Activated naive CD8-positive, alpha-beta T cell treated with anti-CD3 and anti-CD28 coated beads, Interleukin-2, amount 10 ng/mL, durations not matched to agents 7 days and 5 days (primary cell): ENCODE measurements at regions not wholly inside any gene's neighbourhood (a gene's known extent, or its start where the extent isn't known, plus 50 kb on each side); places are given as distances from the start of the nearest gene placed in this dataset.

ENCODE experiments used
- ATAC-seq: fragments of 150-1000 bp; cut with Tn5 transposase; one replicate; pipeline ENCODE4 v1.10.0; 2021; ENCODE audit warnings: low read depth, moderate library complexity
- POLR2A ChIA-PET: fragments of 350-600 bp; sonication (Branson Sonifier 250); formaldehyde crosslinking; loops from one replicate; lab custom pipeline; 2021; ENCODE audit warnings: antibody characterized with exemption; lab: Charles Lee
- DNase-seq: peaks from one replicate; pipeline ENCODE4 v3.0.0; 2021
- H3K27ac Mint-ChIP-seq: one replicate; pipeline ENCODE4 v1.8.0; 2022; ENCODE audit warnings: mild to moderate bottlenecking, mixed read lengths
- H3K27me3 Mint-ChIP-seq: one replicate; pipeline ENCODE4 v1.8.0; 2022; ENCODE audit warnings: mild to moderate bottlenecking, moderate library complexity, mixed read lengths
- H3K36me3 Mint-ChIP-seq: one replicate; pipeline ENCODE4 v1.8.0; 2021; ENCODE audit warnings: mild to moderate bottlenecking, mixed read lengths
- H3K4me1 Mint-ChIP-seq: one replicate; pipeline ENCODE4 v1.8.0; 2021; ENCODE audit warnings: mixed read lengths
- H3K4me3 Mint-ChIP-seq: one replicate; pipeline ENCODE4 v1.8.0; 2022; ENCODE audit warnings: mild to moderate bottlenecking, moderate library complexity, mixed read lengths
- H3K9me3 Mint-ChIP-seq: one replicate; pipeline ENCODE4 v1.8.0; 2021; ENCODE audit warnings: mixed read lengths

DNA sequence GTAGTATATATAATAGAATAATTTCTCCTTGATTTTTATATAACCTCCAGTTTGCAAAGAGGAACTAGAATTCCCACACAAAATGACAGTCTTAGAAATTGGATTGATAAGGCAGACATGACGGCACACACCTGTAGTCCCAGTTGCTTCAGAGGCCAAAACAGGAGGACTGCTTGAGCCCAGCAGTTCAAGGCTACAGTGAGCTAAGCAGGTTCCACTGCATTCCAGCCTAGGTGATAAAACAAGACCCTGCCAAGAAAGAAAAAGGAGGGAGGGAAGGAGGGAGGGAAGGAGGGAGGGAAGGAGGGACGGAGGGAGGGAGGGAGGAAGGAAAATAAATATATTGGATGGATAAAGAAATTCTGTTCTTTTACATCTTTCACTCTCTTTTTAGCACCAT is 77.6 kb upstream of the SASH1 start:
- H3K36me3 Mint-ChIP-seq, result no peaks in the 10 kb centered on the region
- DNase-seq (no peak), ATAC-seq (no peak)
- H3K27ac Mint-ChIP-seq, result no peak overlapping the region
- peaks cover 3% of the 10 kb centered on the region for H3K27me3 Mint-ChIP-seq
- no peaks in the 10 kb centered on the region for H3K9me3 Mint-ChIP-seq
- H3K4me3 Mint-ChIP-seq, result no peak overlapping the region
- POLR2A ChIA-PET, result no interaction called here
- no peaks in the 10 kb centered on the region for H3K4me1 Mint-ChIP-seq

DNA sequence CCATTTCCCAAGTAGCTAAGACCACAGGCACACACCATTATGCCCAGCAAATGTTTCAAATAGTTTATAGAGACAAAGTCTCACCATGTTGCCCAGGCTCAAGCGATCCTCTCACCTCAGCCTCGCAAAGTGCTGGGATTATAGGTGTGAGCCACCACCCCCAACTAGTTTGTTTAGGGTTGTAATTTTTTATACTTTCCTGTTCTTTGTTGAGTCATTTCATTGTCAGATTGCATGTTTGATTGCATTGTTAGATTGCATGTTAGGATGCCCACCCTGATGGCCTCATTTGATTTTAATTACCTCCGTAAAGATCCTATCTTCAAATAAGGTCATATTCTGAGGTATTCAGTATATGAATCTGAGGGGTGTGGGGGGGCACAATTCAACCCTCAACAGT is 73.3 kb upstream of the SASH1 start:
- ATAC-seq, result no peak
- H3K4me3 Mint-ChIP-seq, result no peak overlapping the region
- no peaks in the 10 kb centered on the region for H3K9me3 Mint-ChIP-seq
- POLR2A ChIA-PET, result no interaction called here
- peaks cover 3% of the 10 kb centered on the region for H3K27me3 Mint-ChIP-seq
- no peaks in the 10 kb centered on the region for H3K4me1 Mint-ChIP-seq
- DNase-seq, result no peak
- no peaks in the 10 kb centered on the region for H3K36me3 Mint-ChIP-seq
- H3K27ac Mint-ChIP-seq, result no peak overlapping the region

DNA sequence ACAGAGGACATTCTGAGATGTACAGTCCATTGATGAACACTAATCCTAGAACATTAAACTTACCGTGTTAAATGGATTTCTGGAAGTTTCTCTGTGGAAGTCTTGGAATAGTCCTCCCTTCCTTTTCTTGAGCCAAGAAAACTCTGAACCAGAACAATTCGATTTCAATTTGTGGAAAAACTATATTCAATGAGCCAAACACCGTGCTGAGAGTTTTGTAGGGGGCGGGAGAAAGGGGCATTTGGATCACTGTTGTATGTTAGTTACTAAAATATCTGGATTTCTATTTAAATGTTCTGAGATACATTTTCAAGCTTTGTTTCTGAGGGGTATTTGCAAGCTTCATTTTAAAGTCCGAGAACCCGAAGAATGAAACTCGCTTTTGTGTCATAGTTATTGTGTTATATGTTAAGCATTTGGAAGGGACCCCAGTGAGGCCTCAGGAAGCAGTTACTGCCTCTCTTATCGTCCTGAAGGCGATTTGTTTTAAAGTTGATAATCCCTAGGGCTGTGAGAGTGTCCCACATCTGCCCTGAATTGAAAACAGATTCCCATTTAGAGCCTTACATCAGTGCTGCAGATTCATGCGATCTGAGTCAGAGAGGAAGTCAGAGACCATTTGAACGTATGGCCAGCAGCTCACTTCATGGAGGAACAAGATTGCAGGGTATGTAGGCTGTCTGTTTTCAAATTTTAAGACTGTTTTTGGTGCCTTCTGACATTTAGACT is 70.8 kb upstream of the SASH1 start:
- no peak overlapping the region for H3K4me3 Mint-ChIP-seq
- ATAC-seq, result no peak
- DNase-seq, result no peak
- H3K27me3 Mint-ChIP-seq, result peaks cover 5% of the 10 kb centered on the region
- H3K27ac Mint-ChIP-seq, result no peak overlapping the region
- POLR2A ChIA-PET, result no interaction called here
- no peaks in the 10 kb centered on the region for H3K9me3 Mint-ChIP-seq
- no peaks in the 10 kb centered on the region for H3K36me3 Mint-ChIP-seq
- no peaks in the 10 kb centered on the region for H3K4me1 Mint-ChIP-seq

DNA sequence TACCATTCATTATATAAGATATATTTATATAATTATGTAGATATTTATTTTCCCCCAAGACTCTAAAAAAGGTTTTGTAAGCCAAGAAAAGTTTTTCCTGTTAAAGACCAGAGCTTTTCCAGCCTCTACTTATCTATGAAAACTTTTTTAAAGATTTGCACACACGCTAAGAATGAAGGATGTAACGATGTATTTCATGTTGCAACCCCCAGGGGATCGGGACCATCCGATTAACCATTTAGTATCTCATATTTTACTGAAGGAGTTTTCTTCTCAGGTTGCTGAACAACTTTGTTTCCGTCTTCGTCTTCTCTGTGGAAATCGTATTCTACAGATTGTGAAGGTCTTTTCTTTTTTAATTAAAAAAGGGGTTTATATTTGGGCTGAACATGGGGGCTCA is 70.0 kb upstream of the SASH1 start:
- no peaks in the 10 kb centered on the region for H3K9me3 Mint-ChIP-seq
- H3K36me3 Mint-ChIP-seq, result no peaks in the 10 kb centered on the region
- ATAC-seq, result no peak
- peaks cover 5% of the 10 kb centered on the region for H3K27me3 Mint-ChIP-seq
- DNase-seq, result no peak
- POLR2A ChIA-PET, result no interaction called here
- H3K4me3 Mint-ChIP-seq, result no peak overlapping the region
- H3K27ac Mint-ChIP-seq, result no peak overlapping the region
- no peaks in the 10 kb centered on the region for H3K4me1 Mint-ChIP-seq

DNA sequence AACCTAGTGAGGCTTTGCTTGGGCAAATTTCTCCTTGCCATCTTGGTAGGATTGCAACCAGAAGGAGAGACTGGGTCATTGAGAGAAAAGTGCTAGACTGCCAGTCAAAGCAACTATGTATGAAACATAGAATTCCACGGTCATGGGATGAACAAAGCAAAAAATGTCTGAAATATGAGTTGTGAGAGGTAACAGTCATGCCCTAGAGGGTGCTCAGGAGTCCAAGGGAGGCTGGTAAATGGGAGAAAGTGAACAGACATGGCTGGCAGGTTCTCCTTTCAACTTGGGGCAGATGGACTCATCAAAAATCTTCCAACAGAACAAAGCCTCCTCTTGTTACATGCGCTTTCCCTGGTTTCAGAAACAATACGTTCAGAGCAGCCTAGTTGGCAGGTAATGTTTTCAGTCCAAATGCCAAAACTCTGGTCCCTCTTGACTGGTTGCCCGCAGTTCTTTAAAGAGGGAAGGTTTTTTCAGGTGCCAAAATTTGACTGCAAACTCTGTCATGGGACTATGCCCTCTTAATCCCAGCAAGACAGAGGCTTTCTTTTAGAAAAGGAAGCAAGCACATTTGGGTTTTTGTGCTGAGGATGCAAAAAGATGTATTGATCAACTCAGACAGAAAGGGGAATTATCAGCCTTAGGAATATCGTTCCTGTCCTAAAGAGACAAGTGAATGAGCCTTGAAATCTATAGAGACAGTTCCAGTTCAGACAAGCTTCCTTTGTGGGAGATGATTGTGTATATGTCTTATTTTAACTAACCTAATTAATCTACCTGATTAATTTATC is 68.5 kb upstream of the SASH1 start:
- POLR2A ChIA-PET, result no interaction called here
- Mint-ChIP-seq H3K4me3 (no peak overlapping the region), H3K36me3 (no peaks in the 10 kb centered on the region), H3K27me3 (peaks cover 2% of the 10 kb centered on the region), H3K27ac (no peak overlapping the region), H3K9me3 (no peaks in the 10 kb centered on the region), H3K4me1 (no peaks in the 10 kb centered on the region)
- DNase-seq (no peak), ATAC-seq (no peak)

DNA sequence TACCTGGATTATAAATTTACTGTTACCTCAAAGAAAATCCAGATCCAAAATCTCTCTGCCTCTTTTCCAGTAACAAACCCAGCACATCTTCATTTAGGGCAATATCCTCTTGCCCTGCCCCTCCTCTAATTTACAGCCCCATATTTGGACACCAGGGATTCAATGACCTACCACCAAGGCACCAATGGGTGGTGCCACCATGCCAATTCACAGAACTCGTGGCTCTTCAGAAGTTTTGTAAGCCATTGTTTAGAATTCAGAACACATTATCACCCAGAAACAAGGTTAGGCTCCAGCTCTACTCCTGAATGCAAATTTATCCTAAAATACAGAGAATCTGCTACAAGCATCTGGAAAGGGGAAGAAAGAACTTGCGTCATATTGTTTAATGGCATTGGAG is 67.8 kb upstream of the SASH1 start:
- no peak for DNase-seq
- no peaks in the 10 kb centered on the region for H3K4me1 Mint-ChIP-seq
- no peaks in the 10 kb centered on the region for H3K9me3 Mint-ChIP-seq
- H3K36me3 Mint-ChIP-seq, result no peaks in the 10 kb centered on the region
- no peak for ATAC-seq
- peaks cover 2% of the 10 kb centered on the region for H3K27me3 Mint-ChIP-seq
- no peak overlapping the region for H3K27ac Mint-ChIP-seq
- no peak overlapping the region for H3K4me3 Mint-ChIP-seq
- POLR2A ChIA-PET, result no interaction called here

DNA sequence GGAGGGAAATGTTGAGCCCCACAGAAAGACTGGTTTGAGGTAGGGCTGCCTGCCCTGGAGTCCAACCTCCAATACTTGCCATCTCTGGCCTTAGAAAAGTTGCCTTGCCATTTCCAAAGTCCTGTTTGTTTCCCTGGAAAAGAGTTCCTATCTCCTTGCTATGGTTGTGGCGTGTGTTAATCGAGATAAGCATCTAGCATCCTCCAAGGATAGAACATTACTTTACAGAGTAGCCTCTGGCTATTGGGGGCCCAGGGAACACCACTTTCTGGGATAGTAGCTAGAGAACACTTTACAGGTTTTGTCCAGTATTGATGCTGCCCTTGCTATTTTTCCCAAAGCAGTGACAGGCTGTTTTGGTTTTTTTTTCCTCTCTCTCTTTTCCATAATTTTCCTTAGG is 57.4 kb upstream of the SASH1 start:
- H3K4me1 Mint-ChIP-seq, result no peaks in the 10 kb centered on the region
- H3K4me3 Mint-ChIP-seq, result no peak overlapping the region
- ATAC-seq (no peak), DNase-seq (no peak)
- H3K27me3 Mint-ChIP-seq, result no peaks in the 10 kb centered on the region
- no peak overlapping the region for H3K27ac Mint-ChIP-seq
- H3K36me3 Mint-ChIP-seq, result no peaks in the 10 kb centered on the region
- no peaks in the 10 kb centered on the region for H3K9me3 Mint-ChIP-seq
- POLR2A ChIA-PET, result no interaction called here

DNA sequence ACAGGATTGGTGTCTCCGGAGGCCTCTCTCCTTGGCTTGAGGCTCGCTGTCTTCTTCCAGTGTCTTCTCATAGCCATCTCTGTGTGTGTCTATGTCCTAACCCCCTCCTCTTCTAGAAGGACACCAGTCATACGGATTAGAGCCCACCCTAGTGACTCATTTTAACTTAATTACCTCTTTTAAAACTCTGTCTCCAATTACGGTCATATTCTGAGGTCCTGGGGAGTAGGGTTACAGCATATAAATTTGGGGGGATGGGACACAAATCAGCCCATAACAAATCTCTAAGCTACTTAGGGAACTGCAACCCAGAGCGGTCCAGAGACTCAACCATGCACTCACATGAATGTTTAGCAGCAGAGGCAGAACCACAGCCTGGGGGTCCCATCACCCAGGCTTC is 56.1 kb upstream of the SASH1 start:
- Mint-ChIP-seq H3K4me3 (no peak overlapping the region), H3K27me3 (no peaks in the 10 kb centered on the region), H3K36me3 (no peaks in the 10 kb centered on the region), H3K9me3 (no peaks in the 10 kb centered on the region), H3K4me1 (no peaks in the 10 kb centered on the region), H3K27ac (no peak overlapping the region)
- POLR2A ChIA-PET, result no interaction called here
- no peak for ATAC-seq
- no peak for DNase-seq

DNA sequence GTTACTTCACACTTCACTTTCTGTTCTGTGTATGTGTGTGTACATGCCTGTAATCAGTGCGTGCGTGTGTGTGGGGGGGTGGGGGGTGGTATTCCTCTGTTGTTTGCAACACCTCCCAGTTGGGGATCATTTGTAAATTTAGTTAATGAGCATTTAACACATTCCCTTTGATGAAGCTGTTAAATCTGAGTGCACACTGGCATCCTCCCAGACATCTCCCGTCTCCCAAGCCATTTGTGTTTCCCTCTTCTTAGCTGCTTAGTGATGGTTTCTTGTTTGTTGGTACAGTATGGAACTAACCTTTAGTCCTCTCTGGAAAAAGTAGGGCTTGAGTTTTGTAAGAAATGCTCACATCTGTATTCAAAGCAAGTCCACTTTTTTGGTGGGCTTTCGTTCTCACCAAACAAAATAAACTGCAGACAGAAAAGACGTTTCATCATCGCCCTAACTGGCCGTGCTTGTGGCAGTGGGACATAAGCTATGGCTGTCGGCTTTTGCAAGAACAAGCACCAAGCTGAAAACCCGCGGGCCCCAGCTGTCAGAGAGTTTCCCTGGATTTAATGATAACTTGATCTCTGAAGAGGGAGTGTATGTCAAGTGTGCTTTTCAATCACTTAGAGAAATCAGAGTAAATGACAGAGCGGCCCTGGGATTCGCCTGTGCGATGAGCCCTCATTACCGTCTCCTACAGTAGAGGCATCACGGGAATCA is 54.9 kb upstream of the SASH1 start:
- Mint-ChIP-seq H3K27ac (no peak overlapping the region), H3K9me3 (no peaks in the 10 kb centered on the region), H3K4me3 (no peak overlapping the region), H3K4me1 (no peaks in the 10 kb centered on the region), H3K36me3 (no peaks in the 10 kb centered on the region), H3K27me3 (no peaks in the 10 kb centered on the region)
- DNase-seq (no peak), ATAC-seq (no peak)
- POLR2A ChIA-PET, result no interaction called here

DNA sequence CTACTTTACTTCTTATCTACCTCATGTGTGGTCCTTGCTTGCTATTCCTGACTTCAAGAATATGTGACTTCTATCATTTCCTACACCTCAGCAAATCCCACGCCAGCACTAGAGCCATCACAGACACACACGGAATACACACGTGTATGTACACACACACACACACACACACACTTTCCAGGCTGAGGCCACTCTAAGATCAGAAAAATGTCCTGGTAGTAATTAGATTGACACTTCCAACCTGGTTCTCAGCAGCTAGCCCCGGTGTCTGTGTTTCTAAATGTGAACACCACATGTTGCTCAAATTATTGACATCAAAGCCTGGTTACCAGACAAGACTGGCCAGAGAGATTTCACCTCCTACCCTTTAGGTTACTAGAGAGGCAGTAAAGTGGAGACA is 54.1 kb upstream of the SASH1 start:
- no peaks in the 10 kb centered on the region for H3K27me3 Mint-ChIP-seq
- no peak for DNase-seq
- H3K27ac Mint-ChIP-seq, result no peak overlapping the region
- POLR2A ChIA-PET, result no interaction called here
- H3K36me3 Mint-ChIP-seq, result no peaks in the 10 kb centered on the region
- H3K4me1 Mint-ChIP-seq, result no peaks in the 10 kb centered on the region
- ATAC-seq, result no peak
- no peak overlapping the region for H3K4me3 Mint-ChIP-seq
- no peaks in the 10 kb centered on the region for H3K9me3 Mint-ChIP-seq

DNA sequence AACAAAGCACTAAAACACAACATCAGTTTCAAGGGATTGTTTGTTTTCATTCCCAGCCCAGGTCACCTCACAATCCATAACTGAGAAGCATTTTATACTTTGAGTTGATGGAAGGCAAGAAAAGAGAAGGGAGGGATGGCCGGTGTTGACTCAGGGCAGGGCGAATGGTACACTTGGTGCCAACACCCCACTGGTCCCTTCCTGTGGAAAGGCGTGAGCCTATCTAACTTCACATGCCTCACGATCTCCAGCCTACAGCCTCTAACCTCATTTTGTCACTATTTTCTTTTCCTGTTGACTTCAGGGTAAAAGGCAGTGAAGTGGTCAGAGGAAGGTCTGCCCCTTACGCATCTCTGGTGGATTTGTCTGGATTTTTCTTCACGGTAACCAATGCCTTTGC is 53.5 kb upstream of the SASH1 start:
- no peak overlapping the region for H3K4me3 Mint-ChIP-seq
- H3K9me3 Mint-ChIP-seq, result no peaks in the 10 kb centered on the region
- H3K27me3 Mint-ChIP-seq, result no peaks in the 10 kb centered on the region
- no peak for ATAC-seq
- no peak for DNase-seq
- H3K36me3 Mint-ChIP-seq, result no peaks in the 10 kb centered on the region
- no peak overlapping the region for H3K27ac Mint-ChIP-seq
- H3K4me1 Mint-ChIP-seq, result no peaks in the 10 kb centered on the region
- POLR2A ChIA-PET, result no interaction called here

DNA sequence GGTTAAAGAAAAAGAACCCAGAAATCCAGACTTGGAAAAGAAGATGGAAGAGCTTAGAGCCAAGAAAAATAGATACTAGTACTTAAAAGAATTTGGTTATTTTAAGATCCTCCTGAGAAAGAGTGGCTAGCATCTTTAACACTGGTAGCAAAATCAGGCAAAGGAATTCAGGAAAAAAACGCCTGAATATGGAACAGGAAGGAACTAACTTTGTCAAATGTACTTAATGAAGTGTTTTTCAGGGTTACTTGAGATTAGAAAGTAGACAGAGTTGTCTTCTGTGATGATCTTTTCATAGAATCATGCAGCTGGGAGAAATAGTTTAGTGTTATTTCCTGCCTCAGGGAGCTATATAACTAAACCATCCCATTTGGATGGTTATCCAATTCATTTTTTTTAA is 50.8 kb upstream of the SASH1 start:
- Mint-ChIP-seq H3K4me1 (no peaks in the 10 kb centered on the region), H3K27ac (no peak overlapping the region), H3K4me3 (no peak overlapping the region), H3K36me3 (no peaks in the 10 kb centered on the region), H3K27me3 (no peaks in the 10 kb centered on the region), H3K9me3 (no peaks in the 10 kb centered on the region)
- no peak for ATAC-seq
- POLR2A ChIA-PET, result no interaction called here
- no peak for DNase-seq
